ENCODE measurements at regions not wholly inside any gene's neighbourhood (a gene's known extent, or its start where the extent isn't known, plus 50 kb on each side); places are given as distances from the start of the nearest gene placed in this dataset.
"Not testable (repeated sequence)": the region's sequence is repeated elsewhere in the genome, so short reads cannot be mapped to it uniquely, and the experiment has no call there.

DNA sequence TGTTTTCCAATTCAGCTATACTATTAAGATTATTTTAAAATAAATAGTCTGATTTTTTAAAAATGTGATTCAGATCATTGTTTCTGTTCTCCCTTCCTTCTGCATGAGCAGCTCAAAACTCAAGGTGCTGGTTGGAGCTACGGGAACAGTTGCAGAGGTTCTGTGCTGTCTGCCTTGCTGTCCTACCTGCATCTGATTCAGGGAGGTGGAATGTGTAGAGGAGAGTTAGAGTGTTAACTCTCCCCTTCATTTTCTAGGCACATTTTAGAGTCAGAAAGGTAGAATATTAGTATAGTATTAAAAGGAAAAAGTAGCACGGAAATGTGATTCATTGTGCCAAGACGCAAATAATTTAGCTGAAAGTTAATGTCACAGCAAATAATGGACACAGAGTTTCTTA, 188.1 kb upstream of the SLC35B3 start:
- H3K4me3 ChIP-seq: no peak overlapping the region
- H3K36me3 ChIP-seq: no peaks in the 10 kb centered on the region
- H3K9me3 ChIP-seq: no peaks in the 10 kb centered on the region
- TF ChIP-seq, protein P1, sequence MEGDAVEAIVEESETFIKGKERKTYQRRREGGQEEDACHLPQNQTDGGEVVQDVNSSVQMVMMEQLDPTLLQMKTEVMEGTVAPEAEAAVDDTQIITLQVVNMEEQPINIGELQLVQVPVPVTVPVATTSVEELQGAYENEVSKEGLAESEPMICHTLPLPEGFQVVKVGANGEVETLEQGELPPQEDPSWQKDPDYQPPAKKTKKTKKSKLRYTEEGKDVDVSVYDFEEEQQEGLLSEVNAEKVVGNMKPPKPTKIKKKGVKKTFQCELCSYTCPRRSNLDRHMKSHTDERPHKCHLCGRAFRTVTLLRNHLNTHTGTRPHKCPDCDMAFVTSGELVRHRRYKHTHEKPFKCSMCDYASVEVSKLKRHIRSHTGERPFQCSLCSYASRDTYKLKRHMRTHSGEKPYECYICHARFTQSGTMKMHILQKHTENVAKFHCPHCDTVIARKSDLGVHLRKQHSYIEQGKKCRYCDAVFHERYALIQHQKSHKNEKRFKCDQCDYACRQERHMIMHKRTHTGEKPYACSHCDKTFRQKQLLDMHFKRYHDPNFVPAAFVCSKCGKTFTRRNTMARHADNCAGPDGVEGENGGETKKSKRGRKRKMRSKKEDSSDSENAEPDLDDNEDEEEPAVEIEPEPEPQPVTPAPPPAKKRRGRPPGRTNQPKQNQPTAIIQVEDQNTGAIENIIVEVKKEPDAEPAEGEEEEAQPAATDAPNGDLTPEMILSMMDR (IDR thresholded peaks at IDR 0.05): no peak
- no peak overlapping the region for H3K27ac ChIP-seq
- intact Hi-C loops (cut with DNase I): no loop called here
- H3K4me1 ChIP-seq: no peaks in the 10 kb centered on the region
- ATAC-seq (no peak), DNase-seq (no peak)
- H3K27me3 ChIP-seq: no peaks in the 10 kb centered on the region

DNA sequence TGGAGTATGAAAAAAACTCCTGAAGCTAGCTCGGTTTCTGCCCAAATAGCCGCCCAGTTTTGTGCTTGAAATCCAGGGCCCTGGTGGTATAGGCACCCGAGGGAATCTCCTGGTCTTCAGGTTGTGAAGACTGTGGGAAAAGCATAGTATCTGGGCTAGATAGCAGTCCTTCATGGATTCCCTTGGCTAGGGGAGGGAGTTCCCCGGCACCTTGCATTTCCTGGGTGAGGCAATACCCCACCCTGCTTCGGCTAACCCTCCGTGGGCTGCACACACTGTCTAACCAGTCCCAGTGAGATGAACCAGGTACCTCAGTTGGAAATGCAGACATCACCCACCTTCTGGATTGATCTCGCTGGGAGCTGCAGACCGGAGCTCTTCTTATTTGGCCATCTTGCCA, 184.5 kb upstream of the SLC35B3 start:
- no peak overlapping the region for H3K4me3 ChIP-seq
- no peaks in the 10 kb centered on the region for H3K4me1 ChIP-seq
- H3K9me3 ChIP-seq: no peaks in the 10 kb centered on the region
- TF ChIP-seq, protein P1 (IDR thresholded peaks at IDR 0.05): no peak
- H3K27ac ChIP-seq: no peak overlapping the region
- ATAC-seq (no peak), DNase-seq (no peak)
- no peaks in the 10 kb centered on the region for H3K36me3 ChIP-seq
- intact Hi-C loops (cut with DNase I): no loop called here
- H3K27me3 ChIP-seq: no peaks in the 10 kb centered on the region

DNA sequence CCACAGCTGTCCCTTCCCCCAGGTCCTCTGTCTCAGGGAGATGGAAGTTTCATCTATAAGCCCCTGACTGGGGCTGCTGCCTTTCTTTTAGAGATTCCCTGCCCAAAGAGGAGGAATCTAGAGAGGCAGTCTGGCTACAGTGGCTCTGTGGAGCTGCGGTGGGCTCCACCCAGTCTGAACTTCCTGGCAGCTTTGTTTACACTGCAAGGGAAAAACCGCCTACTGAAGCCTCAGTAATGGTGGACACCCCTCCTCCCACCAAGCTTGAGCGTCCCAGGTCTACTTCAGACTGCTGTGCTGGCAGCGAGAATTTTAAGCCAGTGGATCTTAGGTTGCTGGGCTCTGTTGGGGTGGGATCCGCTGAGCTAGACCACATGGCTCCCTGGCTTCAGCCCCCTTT, 184.1 kb upstream of the SLC35B3 start:
- H3K36me3 ChIP-seq; H3K27ac ChIP-seq; H3K4me3 ChIP-seq; H3K4me1 ChIP-seq; ATAC-seq; DNase-seq; H3K27me3 ChIP-seq; intact Hi-C loops (cut with DNase I); H3K9me3 ChIP-seq: not testable (repeated sequence)

DNA sequence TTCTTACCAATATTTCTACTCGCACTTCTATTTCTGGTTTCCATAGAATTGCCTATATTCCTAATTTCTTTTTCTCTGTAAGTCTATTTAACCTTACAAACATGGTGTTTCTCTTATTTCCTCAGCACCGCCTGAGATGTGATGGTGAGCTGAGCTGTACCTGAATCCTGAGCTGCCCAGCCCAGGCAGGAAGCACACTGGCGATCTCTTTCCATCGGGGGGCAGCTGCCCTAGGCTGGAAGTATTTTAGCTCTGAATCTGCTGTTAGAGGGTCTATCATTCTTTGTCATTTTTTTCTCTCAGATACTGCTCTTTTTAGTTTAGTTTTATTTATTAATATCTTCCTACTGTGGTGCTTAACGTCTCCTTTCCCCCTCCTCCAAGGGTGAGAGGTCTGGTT, 173.4 kb upstream of the SLC35B3 start:
- H3K27me3 ChIP-seq: no peaks in the 10 kb centered on the region
- H3K4me3 ChIP-seq: no peak overlapping the region
- no peak overlapping the region for H3K27ac ChIP-seq
- no peaks in the 10 kb centered on the region for H3K9me3 ChIP-seq
- no peaks in the 10 kb centered on the region for H3K4me1 ChIP-seq
- H3K36me3 ChIP-seq: no peaks in the 10 kb centered on the region
- DNase-seq (no peak), ATAC-seq (no peak)
- intact Hi-C loops (cut with DNase I): no loop called here
- TF ChIP-seq, protein P1 (IDR thresholded peaks at IDR 0.05): no peak

DNA sequence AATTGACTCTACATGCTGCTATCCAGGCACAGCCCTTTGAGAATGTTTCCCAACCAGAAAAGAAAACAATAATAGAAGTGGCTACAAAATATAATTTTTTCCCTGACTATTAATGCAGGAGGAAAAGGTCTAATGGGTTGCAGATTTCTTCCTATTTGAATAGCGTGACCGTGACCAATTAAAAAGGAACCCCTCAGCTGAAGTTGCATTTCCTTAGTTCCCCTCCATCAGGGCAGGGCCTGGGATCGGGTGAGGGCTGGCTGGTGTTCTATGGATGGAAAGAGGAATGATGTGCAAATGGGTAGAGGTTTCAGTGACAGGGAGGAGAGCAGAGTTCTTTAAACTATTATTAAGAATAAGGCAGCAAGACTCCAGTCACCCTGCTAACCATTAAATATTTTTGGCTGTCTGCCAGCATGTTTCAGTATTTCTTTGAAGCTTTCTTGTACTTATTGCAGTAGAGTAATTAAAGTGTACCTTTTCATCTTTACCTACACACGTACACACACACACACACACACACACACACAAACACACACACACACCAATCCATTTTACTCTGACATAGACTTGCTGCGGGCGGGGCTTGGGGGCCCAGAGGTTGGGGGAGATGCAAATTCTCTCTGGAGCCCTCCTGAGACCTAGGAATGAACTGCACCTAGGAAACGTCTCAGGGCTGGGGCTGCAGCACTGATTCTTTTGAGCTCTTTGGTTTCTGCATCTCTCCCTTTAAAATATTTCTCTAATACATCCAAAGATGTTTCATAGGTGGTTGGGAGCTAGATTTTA, 154.8 kb upstream of the SLC35B3 start:
- ATAC-seq (no peak), DNase-seq (no peak)
- H3K4me3 ChIP-seq: no peak overlapping the region
- H3K27me3 ChIP-seq: no peaks in the 10 kb centered on the region
- H3K9me3 ChIP-seq: peaks cover 10% of the 10 kb centered on the region
- intact Hi-C loops (cut with DNase I): no loop called here
- no peaks in the 10 kb centered on the region for H3K36me3 ChIP-seq
- H3K27ac ChIP-seq: no peak overlapping the region
- no peaks in the 10 kb centered on the region for H3K4me1 ChIP-seq
- TF ChIP-seq, protein P1 (IDR thresholded peaks at IDR 0.05): no peak

DNA sequence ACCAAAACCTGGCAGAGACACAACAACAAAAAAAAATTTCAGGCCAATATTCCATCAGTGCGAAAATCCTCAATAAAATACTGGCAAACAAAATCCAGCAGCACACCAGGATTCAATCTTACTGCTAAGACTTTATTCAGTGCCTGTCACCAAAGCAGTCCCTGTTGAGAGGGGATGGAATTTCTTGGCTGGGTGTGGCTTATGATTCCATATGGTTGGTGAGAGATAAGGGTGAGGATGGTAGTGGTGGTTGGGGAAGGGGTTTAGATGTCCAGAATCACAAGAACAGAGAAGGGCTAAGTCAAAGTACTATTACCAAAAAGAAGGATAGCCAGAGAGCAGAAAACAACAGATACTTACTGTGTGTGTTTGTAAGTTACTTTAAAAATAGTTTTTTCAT, 152.8 kb upstream of the SLC35B3 start:
- Histone ChIP-seq H3K27me3 (no peaks in the 10 kb centered on the region), H3K4me1 (no peaks in the 10 kb centered on the region), H3K27ac (no peak overlapping the region), H3K9me3 (peaks cover 9% of the 10 kb centered on the region), H3K36me3 (no peaks in the 10 kb centered on the region), H3K4me3 (no peak overlapping the region)
- ATAC-seq: no peak
- TF ChIP-seq, protein P1 (IDR thresholded peaks at IDR 0.05): no peak
- no peak for DNase-seq
- intact Hi-C loops (cut with DNase I): no loop called here

Data from upper lobe of right lung (tissue), 1 donor.